HG03565 (cell line): ENCODE measurements at regions not wholly inside any gene's neighbourhood (a gene's known extent, or its start where the extent isn't known, plus 50 kb on each side); places are given as distances from the start of the nearest gene placed in this dataset.
"Not testable (repeated sequence)": the region's sequence is repeated elsewhere in the genome, so short reads cannot be mapped to it uniquely, and the experiment has no call there.

ENCODE experiments used
- ATAC-seq: cut with Tn5 transposase; IDR thresholded peaks from one replicate; pipeline ENCODE4 v1.9.1; 2021; ENCODE audit warnings: mild to moderate bottlenecking, moderate library complexity; ENCODE audit not compliant: unreplicated experiment

GRCh38 chr3:150357923-150358607 lies 50.0 kb upstream of the TSC22D2 start:
- ATAC-seq, result no peak

- no peak for ATAC-seq
Observed at GRCh38 chr3:150357140-150357539, 51.0 kb upstream of the TSC22D2 start.

DNA sequence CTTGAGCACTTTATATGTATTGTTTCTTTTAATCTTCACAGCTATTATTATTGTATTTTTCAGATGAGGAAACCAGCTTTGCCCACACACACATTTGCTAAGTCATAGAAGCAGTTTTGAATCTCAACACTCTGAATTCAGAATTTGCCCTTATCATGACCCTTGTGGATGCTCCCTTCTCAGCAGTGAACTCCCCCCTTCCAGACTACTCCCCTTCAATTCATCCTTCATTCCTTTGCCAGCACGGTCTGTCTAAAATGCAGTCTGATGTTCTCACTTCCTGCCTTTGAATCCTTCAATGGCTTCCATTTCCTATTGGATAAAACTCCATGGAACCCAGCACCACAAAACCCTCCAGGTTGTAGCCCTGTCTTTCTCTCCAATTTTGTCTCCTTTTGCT lies 52.5 kb upstream of the TSC22D2 start:
- ATAC-seq, result no peak

- no peak for ATAC-seq
Observed at GRCh38 chr3:150352931-150353330, 55.2 kb upstream of the TSC22D2 start.

- no peak for ATAC-seq
Observed at GRCh38 chr3:150351398-150351797, 56.7 kb upstream of the TSC22D2 start.

DNA sequence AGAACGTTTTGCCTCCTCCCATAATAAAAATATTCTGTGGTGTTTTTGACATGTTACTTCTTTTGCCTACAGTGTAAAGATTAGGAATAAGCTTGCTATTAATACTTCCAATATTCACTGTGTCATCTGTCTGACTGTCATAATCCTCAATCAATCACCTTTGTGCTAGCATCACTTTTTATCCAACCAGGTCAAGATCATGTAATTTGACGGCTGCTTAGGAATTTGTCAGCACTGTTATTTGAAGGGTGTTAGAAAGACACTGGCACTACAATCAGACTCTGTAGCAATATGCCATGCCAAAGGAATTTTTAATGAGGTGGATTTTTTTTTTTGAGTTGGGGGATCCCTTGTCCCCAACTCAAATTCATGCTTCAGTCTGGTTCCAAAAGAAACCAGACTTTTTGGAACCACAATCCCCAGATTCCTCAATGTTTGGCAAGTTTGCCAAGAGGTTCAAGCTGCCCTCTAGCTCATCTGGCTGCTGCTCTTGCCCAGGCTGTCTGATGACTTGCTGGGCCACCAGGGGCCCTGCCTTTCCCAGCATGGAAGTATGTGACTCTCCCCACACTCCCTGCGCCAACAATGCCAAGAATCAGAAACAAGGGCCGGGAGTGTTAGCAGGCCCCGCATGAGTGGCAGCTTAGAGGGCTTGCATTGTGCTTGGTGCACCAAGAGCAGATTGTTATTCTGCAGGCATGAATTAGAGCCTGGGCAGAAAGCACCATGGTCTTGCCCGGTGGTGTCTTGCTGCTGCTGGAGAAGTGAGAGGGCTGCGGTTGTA lies 58.6 kb upstream of the TSC22D2 start:
- no peak for ATAC-seq

DNA sequence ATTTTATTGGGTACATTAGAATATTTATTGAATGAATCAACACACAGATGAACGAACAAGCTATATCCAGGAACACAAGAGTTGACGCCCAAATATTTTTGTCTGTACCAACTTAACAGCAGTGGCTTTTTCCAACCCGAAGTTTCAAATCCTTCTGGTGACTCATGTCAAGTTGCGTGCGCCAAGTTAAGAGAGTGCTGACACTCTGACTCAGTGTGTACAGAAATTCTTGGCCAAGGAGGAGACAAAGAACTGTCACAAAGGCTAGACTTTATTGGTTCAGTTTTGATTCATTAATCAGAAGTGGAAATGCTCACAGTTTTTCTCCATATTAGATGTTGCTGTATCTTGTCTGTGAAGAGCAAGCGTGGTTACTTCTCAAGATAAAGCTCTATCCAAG lies 59.6 kb upstream of the TSC22D2 start:
- ATAC-seq, result no peak

- no peak for ATAC-seq
Observed at GRCh38 chr3:150346981-150347863, 60.9 kb upstream of the TSC22D2 start.

GRCh38 chr3:150346266-150346665 lies 61.8 kb upstream of the TSC22D2 start:
- ATAC-seq, result no peak

- no peak for ATAC-seq
Observed at GRCh38 chr3:150345021-150345538, 63.0 kb upstream of the TSC22D2 start.

GRCh38 chr3:150344079-150344759 lies 63.9 kb upstream of the TSC22D2 start:
- no peak for ATAC-seq

DNA sequence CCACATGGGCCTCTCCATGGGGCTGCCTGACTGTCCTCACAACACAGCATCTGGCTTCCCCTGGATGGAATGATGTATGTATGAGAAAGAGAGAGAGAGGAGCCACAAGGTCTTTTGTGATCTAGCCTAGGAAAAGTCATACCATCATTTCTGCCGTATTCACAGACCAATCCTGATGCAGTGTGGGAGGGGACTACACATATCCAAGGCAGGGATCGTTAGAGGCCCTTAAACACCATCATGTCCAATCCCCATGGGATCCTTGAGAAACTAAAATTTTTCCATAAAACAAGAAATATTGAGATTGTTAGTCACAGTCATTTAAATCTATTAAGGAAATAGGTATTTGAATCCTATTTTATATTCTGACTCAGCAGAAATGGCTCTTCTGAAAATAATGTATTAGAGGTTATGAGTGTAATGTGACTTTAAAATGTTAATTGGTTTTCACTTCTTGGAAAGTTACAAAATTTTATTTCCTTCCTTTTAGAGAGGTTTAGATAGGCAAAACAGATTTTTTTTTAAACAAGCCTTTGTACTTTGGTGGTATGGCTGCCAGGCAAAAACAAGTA lies 65.1 kb upstream of the TSC22D2 start:
- no peak for ATAC-seq

DNA sequence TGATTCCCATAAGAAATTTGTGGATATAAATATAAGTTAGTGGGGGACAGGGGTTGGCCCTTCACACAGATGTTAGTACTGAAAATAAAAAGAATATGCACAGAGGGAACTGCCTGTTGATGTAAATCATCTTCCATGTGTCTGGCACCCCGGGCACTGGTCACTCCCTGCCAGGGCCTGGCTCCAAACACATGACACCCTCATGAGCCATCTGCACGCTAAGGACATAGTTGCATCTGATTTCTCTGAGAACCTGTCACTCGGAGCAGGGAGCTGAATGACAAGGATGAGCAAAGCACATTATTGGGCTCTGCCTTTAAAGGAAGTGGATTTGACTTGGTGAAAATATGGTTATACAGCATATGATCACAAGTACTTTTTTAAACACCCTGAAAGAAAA lies 66.2 kb upstream of the TSC22D2 start:
- ATAC-seq, result no peak

- not testable (repeated sequence) for ATAC-seq
Observed at GRCh38 chr3:150336363-150336762, 71.7 kb upstream of the TSC22D2 start.

DNA sequence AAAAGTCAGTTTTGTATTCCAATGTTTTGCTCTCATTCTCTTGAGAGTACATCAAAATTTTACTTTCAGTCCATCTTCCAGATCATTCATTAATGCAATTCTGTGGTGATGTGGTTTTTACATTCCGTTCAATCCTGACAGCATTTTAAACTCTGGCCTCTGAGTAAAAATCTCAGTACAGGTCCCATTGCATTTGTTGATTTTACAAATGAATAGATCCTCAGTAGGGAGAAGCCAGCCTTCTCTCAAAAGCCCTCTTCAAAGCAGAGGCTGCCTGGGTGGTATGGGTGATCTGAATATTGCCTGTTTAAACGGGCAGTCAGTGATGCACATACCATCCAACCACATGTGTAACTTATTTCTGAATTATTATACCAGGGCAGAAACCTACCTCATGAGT lies 72.5 kb upstream of the TSC22D2 start:
- ATAC-seq, result no peak

DNA sequence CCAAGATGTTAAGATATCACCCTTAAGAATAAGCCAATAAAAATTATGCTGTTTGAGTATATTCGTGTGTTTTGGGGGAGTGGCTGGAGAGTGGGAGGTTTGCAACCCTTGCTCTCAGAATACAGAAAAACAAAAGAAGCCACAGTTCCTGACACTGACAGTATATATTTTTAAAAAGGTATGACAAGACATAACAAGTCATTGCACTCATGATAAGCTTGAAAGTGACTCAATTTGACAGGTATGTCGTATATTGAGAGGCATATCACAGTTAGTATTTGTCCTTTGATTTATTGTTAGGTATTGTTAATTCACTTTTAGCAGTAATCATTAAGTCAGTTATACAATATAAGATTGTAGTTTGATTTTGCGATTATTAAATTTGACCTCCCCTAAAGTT lies 73.1 kb upstream of the TSC22D2 start:
- ATAC-seq, result no peak

DNA sequence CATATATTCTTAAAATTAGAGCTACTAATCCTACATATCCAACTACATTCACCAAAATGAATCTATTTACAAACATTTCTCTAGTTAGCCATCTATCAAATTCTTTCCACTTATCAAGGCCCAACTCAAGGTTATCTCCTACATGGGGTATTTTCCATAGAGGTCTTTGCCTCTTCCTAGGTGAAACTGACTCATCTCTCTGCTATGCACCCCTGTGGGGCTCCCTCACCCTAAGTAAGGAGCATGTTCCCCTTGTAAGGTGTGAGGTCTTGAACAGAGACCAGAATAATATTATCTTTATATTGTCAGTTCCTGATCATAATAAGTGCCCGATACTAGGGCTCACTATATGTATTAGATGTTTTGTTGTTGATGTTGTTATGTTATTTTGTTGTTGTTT lies 74.6 kb upstream of the TSC22D2 start:
- no peak for ATAC-seq

DNA sequence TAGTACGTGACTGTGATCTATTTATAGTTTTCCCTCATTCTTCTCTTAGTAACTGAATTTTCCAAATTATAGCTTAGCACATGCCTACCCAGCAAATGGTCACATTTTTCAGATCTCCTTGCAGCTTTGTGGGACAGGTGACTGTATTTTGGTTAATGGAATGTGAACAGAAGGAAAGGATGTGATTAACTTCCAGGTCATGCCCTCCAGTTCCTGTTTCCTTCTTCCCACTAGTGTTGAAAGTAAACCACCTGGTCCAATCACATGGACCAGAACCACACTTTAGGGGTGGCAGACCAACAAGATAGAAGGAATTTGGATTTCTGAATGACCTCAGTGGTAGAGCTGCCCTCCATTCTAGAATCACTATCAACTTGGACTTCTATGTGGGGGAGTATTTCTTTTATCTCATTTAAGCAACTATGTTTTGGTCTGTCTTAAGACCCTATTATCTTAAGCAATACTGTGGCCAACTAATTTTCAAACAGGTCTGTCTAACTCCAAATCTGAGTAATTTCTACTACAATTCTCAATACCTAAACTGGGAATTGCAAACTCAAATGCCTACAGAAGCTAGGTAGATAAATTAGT lies 76.0 kb upstream of the TSC22D2 start:
- ATAC-seq, result no peak

- ATAC-seq, result no peak
Observed at GRCh38 chr3:150330872-150331271, 77.2 kb upstream of the TSC22D2 start.

DNA sequence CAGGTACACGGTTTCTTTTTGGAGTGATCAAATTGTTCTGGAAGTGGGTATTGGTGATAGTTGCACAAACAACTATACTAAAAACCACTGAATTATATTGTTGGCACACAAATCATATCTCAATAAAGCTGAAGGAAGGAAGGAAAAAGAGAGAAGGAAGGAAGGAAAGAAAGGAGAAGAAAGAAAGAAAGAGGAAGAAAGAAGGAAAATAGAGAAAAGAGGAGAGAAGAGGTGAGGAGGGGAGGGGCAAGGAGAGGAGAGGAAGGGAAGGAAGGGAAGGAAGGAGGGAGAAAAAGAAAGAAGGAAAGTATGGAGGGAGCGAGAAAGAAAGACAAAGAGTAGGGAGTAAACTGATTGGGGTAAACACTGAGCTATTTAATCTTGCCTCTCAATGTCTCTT lies 77.9 kb upstream of the TSC22D2 start:
- no peak for ATAC-seq
